ENCODE measurements at regions not wholly inside any gene's neighbourhood (a gene's known extent, or its start where the extent isn't known, plus 50 kb on each side); places are given as distances from the start of the nearest gene placed in this dataset.

DNA sequence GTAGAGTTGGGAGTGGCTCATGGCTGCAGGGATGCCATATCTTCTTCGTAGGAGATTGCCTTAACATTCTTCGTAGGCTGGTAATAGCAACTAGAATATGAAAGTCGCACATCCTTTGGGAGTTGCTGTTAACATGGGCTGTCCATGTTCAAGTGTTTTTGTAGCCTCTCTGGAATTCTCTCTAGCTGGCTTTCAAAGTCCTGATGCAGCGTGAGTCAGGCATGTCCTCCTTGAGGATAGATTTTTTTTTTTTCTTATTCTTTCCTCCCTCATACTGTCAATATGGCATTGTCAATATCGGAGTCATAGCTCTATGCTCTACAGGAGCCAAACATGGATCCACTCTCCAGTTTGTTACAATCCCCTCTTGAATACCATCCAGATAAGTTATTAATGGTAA, 494.8 kb upstream of the WWC1 start:
- H3K27ac ChIP-seq = no peak overlapping the region
- no peak overlapping the region for H3K4me3 ChIP-seq
- TF ChIP-seq EZH2 (IDR thresholded peaks at IDR 0.05; ENCODE audit: insufficient read depth, poor library complexity, severe bottlenecking) (no peak), EZH2phosphoT487 (IDR thresholded peaks at IDR 0.05; ENCODE audit: insufficient read depth, low read depth) (no peak)
- in situ Hi-C loops (cut with MboI) = no loop called here
- H3K4me2 ChIP-seq (ENCODE audit: unreplicated experiment) = no peak overlapping the region
- H2AFZ ChIP-seq = no peak overlapping the region
- peaks cover 22% of the 10 kb centered on the region for H3K4me1 ChIP-seq (ENCODE audit: insufficient read depth)
- H3K9me3 ChIP-seq (ENCODE audit: low read depth) = no peaks in the 10 kb centered on the region
- H3K36me3 ChIP-seq (ENCODE audit: low read depth) = no peaks in the 10 kb centered on the region; the same call in 1 of the 2 replicates
- no peak overlapping the region for H3K9ac ChIP-seq
- no peaks in the 10 kb centered on the region for H3K9me2 ChIP-seq (ENCODE audit: insufficient read depth)
- no peaks in the 10 kb centered on the region for H4K20me1 ChIP-seq (ENCODE audit: insufficient read depth)
- DNase-seq = peak; percentile 38
- H3K79me2 ChIP-seq (ENCODE audit: insufficient read depth) = peaks cover 65% of the 10 kb centered on the region
- 89 to 90% methylated on average over 5 of the region's 5 CpGs for WGBS, 2 experiments (ENCODE audit: low coverage in 1 of 2, low lambda C conversion rate in 2 of 2, missing lambda C conversion rate in 2 of 2)
- H3F3A ChIP-seq (ENCODE audit: insufficient read depth) = peaks cover 14% of the 10 kb centered on the region; the same call in 1 of the 2 replicates
- H3K27me3 ChIP-seq (replicated peaks; ENCODE audit: insufficient read depth) = no peaks in the 10 kb centered on the region

DNA sequence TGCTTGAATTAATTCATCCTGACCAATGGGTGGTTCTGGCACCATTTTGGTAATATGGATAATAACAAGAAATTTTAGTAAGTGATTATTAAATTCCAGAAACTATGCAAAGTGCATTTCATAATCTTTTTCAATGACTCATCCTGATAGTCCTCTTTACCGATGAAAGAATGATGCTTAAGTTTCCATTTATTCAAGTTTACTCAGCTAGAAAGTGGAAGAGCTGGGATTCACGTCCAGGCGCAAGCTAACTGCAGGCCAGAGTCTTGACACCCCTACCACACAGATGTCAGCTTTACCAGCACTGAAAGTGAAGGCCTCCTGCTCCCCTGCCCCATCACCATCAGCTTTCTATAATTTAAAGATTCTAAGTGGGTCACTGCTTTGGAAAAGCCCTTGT, 493.5 kb upstream of the WWC1 start:
- TF ChIP-seq EZH2 (IDR thresholded peaks at IDR 0.05; ENCODE audit: insufficient read depth, poor library complexity, severe bottlenecking) (no peak), EZH2phosphoT487 (IDR thresholded peaks at IDR 0.05; ENCODE audit: insufficient read depth, low read depth) (no peak)
- 60 to 67% methylated on average over 3 of the region's 3 CpGs for WGBS, 2 experiments (ENCODE audit: low coverage in 1 of 2, low lambda C conversion rate in 2 of 2, missing lambda C conversion rate in 2 of 2)
- no peak overlapping the region for H3K4me3 ChIP-seq
- H3K9ac ChIP-seq = no peak overlapping the region
- no peaks in the 10 kb centered on the region for H4K20me1 ChIP-seq (ENCODE audit: insufficient read depth)
- no peak overlapping the region for H2AFZ ChIP-seq
- peaks cover 4% of the 10 kb centered on the region; the same call in 1 of the 2 replicates for H3K9me2 ChIP-seq (ENCODE audit: insufficient read depth)
- H3F3A ChIP-seq (ENCODE audit: insufficient read depth) = peaks cover 15% of the 10 kb centered on the region; the same call in 1 of the 2 replicates
- DNase-seq = peak; percentile 56
- H3K79me2 ChIP-seq (ENCODE audit: insufficient read depth) = peaks cover 64% of the 10 kb centered on the region
- peak overlapping the region; percentile 39; the same call in 1 of the 2 replicates for H3K27ac ChIP-seq
- no peaks in the 10 kb centered on the region; the same call in 1 of the 2 replicates for H3K36me3 ChIP-seq (ENCODE audit: low read depth)
- no peak overlapping the region for H3K4me2 ChIP-seq (ENCODE audit: unreplicated experiment)
- no peaks in the 10 kb centered on the region for H3K27me3 ChIP-seq (replicated peaks; ENCODE audit: insufficient read depth)
- no peaks in the 10 kb centered on the region for H3K9me3 ChIP-seq (ENCODE audit: low read depth)
- in situ Hi-C loops (cut with MboI) = no loop called here
- H3K4me1 ChIP-seq (ENCODE audit: insufficient read depth) = peaks cover 25% of the 10 kb centered on the region

DNA sequence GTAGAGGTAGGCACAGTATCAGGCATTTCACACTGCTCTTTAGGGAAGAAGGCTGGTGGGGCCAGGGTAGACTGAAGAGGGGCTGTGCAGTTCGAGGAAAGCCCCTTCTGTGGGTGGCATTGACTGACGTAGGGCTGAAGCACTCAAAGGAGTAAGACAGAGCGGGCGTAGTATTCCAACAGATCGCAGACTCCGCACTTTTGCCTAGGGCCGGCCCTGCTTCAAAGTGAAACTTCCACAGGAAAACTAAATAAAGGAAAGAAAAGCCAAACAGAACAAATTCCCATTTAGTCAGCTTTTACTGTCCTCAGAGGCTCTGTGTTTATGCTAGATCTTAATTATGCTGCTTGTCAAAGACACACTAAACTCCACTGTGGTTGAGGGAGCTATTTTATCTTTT, 493.0 kb upstream of the WWC1 start:
- Histone ChIP-seq H3K9me2 (ENCODE audit: insufficient read depth) (peaks cover 4% of the 10 kb centered on the region; the same call in 1 of the 2 replicates), H3K36me3 (ENCODE audit: low read depth) (no peaks in the 10 kb centered on the region; the same call in 1 of the 2 replicates), H4K20me1 (ENCODE audit: insufficient read depth) (no peaks in the 10 kb centered on the region), H3K9ac (no peak overlapping the region), H3K4me2 (ENCODE audit: unreplicated experiment) (no peak overlapping the region), H3K4me1 (ENCODE audit: insufficient read depth) (peaks cover 30% of the 10 kb centered on the region), H3K79me2 (ENCODE audit: insufficient read depth) (peaks cover 64% of the 10 kb centered on the region), H3K4me3 (no peak overlapping the region), H3K9me3 (ENCODE audit: low read depth) (no peaks in the 10 kb centered on the region), H3F3A (ENCODE audit: insufficient read depth) (peaks cover 15% of the 10 kb centered on the region; the same call in 1 of the 2 replicates), H2AFZ (no peak overlapping the region), H3K27me3 (replicated peaks; ENCODE audit: insufficient read depth) (no peaks in the 10 kb centered on the region), H3K27ac (peak overlapping the region; percentile 39; the same call in 1 of the 2 replicates)
- WGBS, 2 experiments (ENCODE audit: low coverage in 1 of 2, low lambda C conversion rate in 2 of 2, missing lambda C conversion rate in 2 of 2) = 81 to 83% methylated on average over 7 of the region's 7 CpGs
- in situ Hi-C loops (cut with MboI) = no loop called here
- no peak for DNase-seq
- no peak for TF ChIP-seq EZH2 (IDR thresholded peaks at IDR 0.05; ENCODE audit: insufficient read depth, poor library complexity, severe bottlenecking)
- TF ChIP-seq EZH2phosphoT487 (IDR thresholded peaks at IDR 0.05; ENCODE audit: insufficient read depth, low read depth) = no peak

DNA sequence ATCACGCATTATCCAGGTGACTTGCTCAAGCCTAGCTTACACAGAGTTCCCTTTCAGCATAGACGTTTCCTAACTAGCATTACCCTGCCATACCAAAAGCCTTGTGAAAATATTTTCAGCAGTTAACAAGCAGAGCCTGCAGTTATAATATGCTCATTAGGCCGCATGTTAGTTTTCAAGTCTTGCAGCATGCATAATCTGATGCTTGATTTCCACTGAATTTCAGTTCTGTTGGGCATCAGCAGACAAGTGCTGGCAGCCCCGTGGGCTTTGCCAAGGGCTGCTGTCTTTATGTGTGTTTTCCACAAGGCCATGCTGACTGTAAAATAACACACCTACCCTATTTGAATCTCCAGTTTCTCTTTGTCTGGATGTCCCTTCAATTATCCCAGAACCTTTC, 491.0 kb upstream of the WWC1 start:
- no peaks in the 10 kb centered on the region for H3K9me3 ChIP-seq (ENCODE audit: low read depth)
- H3K4me3 ChIP-seq = no peak overlapping the region
- H2AFZ ChIP-seq = no peak overlapping the region
- WGBS, 2 experiments (ENCODE audit: low coverage in 1 of 2, low lambda C conversion rate in 2 of 2, missing lambda C conversion rate in 2 of 2) = 83% methylated on average over 4 of the region's 4 CpGs
- peaks cover 34% of the 10 kb centered on the region for H3K4me1 ChIP-seq (ENCODE audit: insufficient read depth)
- in situ Hi-C loops (cut with MboI) = no loop called here
- H3K79me2 ChIP-seq (ENCODE audit: insufficient read depth) = peaks cover 70% of the 10 kb centered on the region
- no peaks in the 10 kb centered on the region; the same call in 1 of the 2 replicates for H3K36me3 ChIP-seq (ENCODE audit: low read depth)
- H3F3A ChIP-seq (ENCODE audit: insufficient read depth) = peaks cover 15% of the 10 kb centered on the region; the same call in 1 of the 2 replicates
- TF ChIP-seq EZH2 (IDR thresholded peaks at IDR 0.05; ENCODE audit: insufficient read depth, poor library complexity, severe bottlenecking) (no peak), EZH2phosphoT487 (IDR thresholded peaks at IDR 0.05; ENCODE audit: insufficient read depth, low read depth) (no peak)
- H3K9ac ChIP-seq = no peak overlapping the region
- no peak overlapping the region for H3K27ac ChIP-seq
- peaks cover 4% of the 10 kb centered on the region for H3K9me2 ChIP-seq (ENCODE audit: insufficient read depth)
- H4K20me1 ChIP-seq (ENCODE audit: insufficient read depth) = no peaks in the 10 kb centered on the region
- no peak for DNase-seq
- H3K4me2 ChIP-seq (ENCODE audit: unreplicated experiment) = no peak overlapping the region
- H3K27me3 ChIP-seq (replicated peaks; ENCODE audit: insufficient read depth) = no peaks in the 10 kb centered on the region
